AML-193 (cell line): ENCODE measurements at regions not wholly inside any gene's neighbourhood (a gene's known extent, or its start where the extent isn't known, plus 50 kb on each side); places are given as distances from the start of the nearest gene placed in this dataset.
A peak's percentile ranks its signal among the peaks of the same experiment; 100 is the strongest.

Source experiments
- DNase-seq, 2 experiments: peaks; one replicate each; lab custom pipeline; 2025; lab: John Stamatoyannopoulos, UW

GRCh38 chr20:6956056-6956455 is 188.6 kb downstream of the BMP2 start:
- DNase-seq, result peak; percentile 52 to 58

GRCh38 chr20:6956574-6956973 is 189.1 kb downstream of the BMP2 start:
- DNase-seq, result no peak

GRCh38 chr20:6959900-6960312 is 192.4 kb downstream of the BMP2 start:
- DNase-seq, result no peak

GRCh38 chr20:6966721-6967120 is 199.2 kb downstream of the BMP2 start:
- DNase-seq, result no peak

- no peak for DNase-seq
These were observed 207.4 kb downstream of the BMP2 start for GRCh38 chr20:6974838-6975237.

- DNase-seq, result no peak
These were observed 207.8 kb downstream of the BMP2 start for GRCh38 chr20:6975311-6975710.

GRCh38 chr20:6976106-6976900 is 208.8 kb downstream of the BMP2 start:
- DNase-seq, result peak in 1 of 2 experiments; percentile 3

- DNase-seq, result no peak
These were observed 212.1 kb downstream of the BMP2 start for GRCh38 chr20:6979621-6980020.

- no peak for DNase-seq
These were observed 225.5 kb downstream of the BMP2 start for GRCh38 chr20:6993011-6993410.

GRCh38 chr20:6993511-6993910 is 226.0 kb downstream of the BMP2 start:
- no peak for DNase-seq

GRCh38 chr20:6994452-6994851 is 227.0 kb downstream of the BMP2 start:
- no peak for DNase-seq

GRCh38 chr20:6998909-6999308 is 231.4 kb downstream of the BMP2 start:
- DNase-seq, result no peak

- no peak for DNase-seq
These were observed 231.9 kb downstream of the BMP2 start for GRCh38 chr20:6999381-6999780.

GRCh38 chr20:7003598-7003997 is 236.1 kb downstream of the BMP2 start:
- DNase-seq, result peak; percentile 2

- DNase-seq, result no peak
These were observed 237.3 kb downstream of the BMP2 start for GRCh38 chr20:7004801-7005200.

GRCh38 chr20:7010527-7010926 is 243.0 kb downstream of the BMP2 start:
- peak; percentile 6 to 26 for DNase-seq

GRCh38 chr20:7015257-7015656 is 247.8 kb downstream of the BMP2 start:
- no peak for DNase-seq

- DNase-seq, result no peak
These were observed 255.1 kb downstream of the BMP2 start for GRCh38 chr20:7022597-7022996.

- no peak for DNase-seq
These were observed 258.1 kb downstream of the BMP2 start for GRCh38 chr20:7025635-7026034.

- no peak for DNase-seq
These were observed 261.5 kb downstream of the BMP2 start for GRCh38 chr20:7029019-7029418.

- DNase-seq, result peak in 1 of 2 experiments; percentile 6
These were observed 263.7 kb downstream of the BMP2 start for GRCh38 chr20:7031222-7031621.

- DNase-seq, result no peak
These were observed 270.5 kb downstream of the BMP2 start for GRCh38 chr20:7038029-7038428.

GRCh38 chr20:7057611-7058010 is 290.1 kb downstream of the BMP2 start:
- DNase-seq, result no peak

GRCh38 chr20:7078804-7079203 is 311.3 kb downstream of the BMP2 start:
- DNase-seq, result no peak
